OCI-LY1 (cell line): ENCODE measurements at regions not wholly inside any gene's neighbourhood (a gene's known extent, or its start where the extent isn't known, plus 50 kb on each side); places are given as distances from the start of the nearest gene placed in this dataset.

Experiments used
- EZH2 ChIP-seq: fragments of 200-600 bp; sonication (generic), shearing (Covaris generic); IDR thresholded peaks from 2 replicates; pipeline ENCODE4 v1.8.0; 2017; ENCODE audit warnings: borderline replicate concordance, mixed run types, mild to moderate bottlenecking, antibody characterized with exemption, low read length, moderate library complexity, mixed read lengths
- TF ChIP-seq, protein P1 (sequence below): fragments of 200-600 bp; sonication (generic), shearing (Covaris generic); IDR thresholded peaks from 2 replicates; pipeline ENCODE4 v1.5.1; 2017; ENCODE audit warnings: mild to moderate bottlenecking, antibody characterized with exemption, low read length, moderate library complexity, mixed read lengths

DNA sequence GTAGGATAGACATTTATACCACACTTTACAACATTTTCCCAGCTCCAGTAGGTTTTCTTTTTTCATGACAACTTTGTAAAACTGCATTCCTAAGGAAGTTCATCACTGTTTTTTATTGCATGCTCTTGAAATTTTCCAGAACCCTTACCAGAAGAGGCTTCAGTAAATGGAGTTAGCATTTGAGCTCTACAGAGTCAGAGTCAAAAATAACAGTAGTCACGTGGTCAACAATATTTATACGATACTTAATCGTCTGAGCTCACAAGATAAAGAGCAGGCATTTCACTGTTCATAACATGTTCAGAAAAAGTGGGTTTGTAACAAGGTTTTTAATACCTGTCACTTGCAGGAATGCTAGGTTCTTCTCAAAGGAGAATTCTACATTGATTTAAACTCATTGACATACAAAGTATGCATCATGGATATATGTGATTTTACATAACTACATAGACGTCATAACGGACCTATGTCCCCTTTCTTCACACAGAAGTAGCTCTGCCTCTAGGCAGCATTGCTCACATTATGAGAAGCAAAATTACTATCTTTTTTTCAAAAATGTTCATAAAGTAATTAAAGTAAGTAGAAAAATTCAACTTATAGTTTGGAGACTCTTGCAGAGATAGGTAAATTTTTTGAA is 187.0 kb upstream of the COL3A1 start:
- TF ChIP-seq, protein P1, sequence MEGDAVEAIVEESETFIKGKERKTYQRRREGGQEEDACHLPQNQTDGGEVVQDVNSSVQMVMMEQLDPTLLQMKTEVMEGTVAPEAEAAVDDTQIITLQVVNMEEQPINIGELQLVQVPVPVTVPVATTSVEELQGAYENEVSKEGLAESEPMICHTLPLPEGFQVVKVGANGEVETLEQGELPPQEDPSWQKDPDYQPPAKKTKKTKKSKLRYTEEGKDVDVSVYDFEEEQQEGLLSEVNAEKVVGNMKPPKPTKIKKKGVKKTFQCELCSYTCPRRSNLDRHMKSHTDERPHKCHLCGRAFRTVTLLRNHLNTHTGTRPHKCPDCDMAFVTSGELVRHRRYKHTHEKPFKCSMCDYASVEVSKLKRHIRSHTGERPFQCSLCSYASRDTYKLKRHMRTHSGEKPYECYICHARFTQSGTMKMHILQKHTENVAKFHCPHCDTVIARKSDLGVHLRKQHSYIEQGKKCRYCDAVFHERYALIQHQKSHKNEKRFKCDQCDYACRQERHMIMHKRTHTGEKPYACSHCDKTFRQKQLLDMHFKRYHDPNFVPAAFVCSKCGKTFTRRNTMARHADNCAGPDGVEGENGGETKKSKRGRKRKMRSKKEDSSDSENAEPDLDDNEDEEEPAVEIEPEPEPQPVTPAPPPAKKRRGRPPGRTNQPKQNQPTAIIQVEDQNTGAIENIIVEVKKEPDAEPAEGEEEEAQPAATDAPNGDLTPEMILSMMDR = no peak
- TF ChIP-seq EZH2 = no peak
